Right lobe of liver (tissue), 6 donors: ENCODE measurements at regions not wholly inside any gene's neighbourhood (a gene's known extent, or its start where the extent isn't known, plus 50 kb on each side); places are given as distances from the start of the nearest gene placed in this dataset.

Experiments
- ATAC-seq, 4 donors: fragments of 200-7000 bp; cut with Tn5 transposase; one replicate each; pipeline ENCODE4 v1.9.1; 2020; ENCODE audit warnings: mild to moderate bottlenecking in 4 of 4, moderate library complexity in 4 of 4
- DNase-seq, 3 donors: peaks; one replicate each; pipeline ENCODE4 v3.0.0-alpha.2; 2020
- H3K27ac ChIP-seq, 3 donors: fragments of 200-600 bp; one replicate each; pipeline ENCODE4 v1.8.0; 2022
- H3K27me3 ChIP-seq, 2 donors: fragments of 200-600 bp; one replicate each; pipeline ENCODE4 v1.8.0; 2022
- H3K36me3 ChIP-seq, 4 donors: fragments of 200-600 bp; sonication (generic) in 1 of 4; one replicate each; pipeline versions ENCODE4 v1.5.1 to v1.8.0; 2017 to 2022; ENCODE audit warnings: control low read depth in 1 of 4
- H3K4me1 ChIP-seq, 4 donors: fragments of 200-600 bp; sonication (generic) in 1 of 4; one replicate each; pipeline versions ENCODE4 v1.5.1 to v1.8.0; 2017 to 2022; ENCODE audit warnings: control low read depth in 1 of 4
- H3K4me3 ChIP-seq, 3 donors: fragments of 200-600 bp; one replicate each; pipeline ENCODE4 v1.8.0; 2022
- H3K9me3 ChIP-seq, 4 donors: fragments of 200-600 bp; sonication (generic) in 1 of 4; one replicate each; pipeline versions ENCODE4 v1.5.1 to v1.8.0; 2017 to 2022; ENCODE audit warnings: control low read depth in 1 of 4
- CTCF ChIP-seq, 4 donors: fragments of 200-600 bp in 3 of 4; fragments of 450-650 bp in 1 of 4; IDR thresholded peaks; one replicate each; pipeline versions ENCODE4 v1.5.1 to v1.8.0; 2016 to 2022; ENCODE audit warnings: antibody characterized with exemption in 4 of 4, mild to moderate bottlenecking in 2 of 4
- POLR2A ChIP-seq: fragments of 450-650 bp; IDR thresholded peaks from one replicate; pipeline ENCODE4 v1.6.1; 2017; ENCODE audit warnings: antibody characterized with exemption, mild to moderate bottlenecking
- WGBS: methylation state at CpG from one replicate; pipeline ENCODE4 v1.1.6; 2018; ENCODE audit warnings: low coverage, low lambda C conversion rate; ENCODE audit not compliant: insufficient coverage; ENCODE audit errors: missing lambda C conversion rate; 5-methylcytosine and 5-hydroxymethylcytosine counted together
- intact Hi-C, 2 donors: fragments of 100-400 bp; cut with DNase I; formaldehyde crosslinking; loops; one replicate each; pipeline versions ENCODE4 v1.11.2 to v1.14.1; 2022
- donor health status: DM: no; HTN: yes; CAD: no.
- donor health status: DM: no; HTN: no; CAD: no.
- donor health status: DM: no; HTN: no; CAD: no.
- donor health status: DM: no; HTN: yes; CAD: no.
- donor health status: DM: no; HTN: yes; CAD: no.

- WGBS: 100% methylated on average over 2 of the region's 7 CpGs
- no peaks in the 10 kb centered on the region for H3K27me3 ChIP-seq
- TF ChIP-seq CTCF (IDR thresholded peaks at IDR 0.05) (no peak), POLR2A (no peak)
- H3K9me3 ChIP-seq: no peaks in the 10 kb centered on the region
- no peak for ATAC-seq
- no peaks in the 10 kb centered on the region for H3K36me3 ChIP-seq
- no peak for DNase-seq
- no peaks in the 10 kb centered on the region for H3K4me1 ChIP-seq
- no peak overlapping the region for H3K27ac ChIP-seq
- no peak overlapping the region for H3K4me3 ChIP-seq
- intact Hi-C loops: no loop called here
Observed at GRCh38 chr5:109246841-109247592, 162.8 kb downstream of the PJA2 start.
